IMR-90 (cell line): ENCODE measurements at regions not wholly inside any gene's neighbourhood (a gene's known extent, or its start where the extent isn't known, plus 50 kb on each side); places are given as distances from the start of the nearest gene placed in this dataset.

Experiments
- CTCF ChIP-seq: conservative IDR thresholded peaks from 2 replicates; pipeline ENCODE4 v1.5.1; 2012; ENCODE audit warnings: mild to moderate bottlenecking, low read depth, low read length, improper control_type of control experiment
- MAFK ChIP-seq: IDR thresholded peaks from 2 replicates; pipeline ENCODE4 v1.6.1; 2012; ENCODE audit warnings: low read depth, low read length, improper control_type of control experiment
- MXI1 ChIP-seq: IDR thresholded peaks from 2 replicates; pipeline ENCODE4 v1.6.1; 2012; ENCODE audit warnings: low read depth, mild to moderate bottlenecking, low read length, moderate library complexity, borderline replicate concordance
- POLR2A ChIP-seq: IDR thresholded peaks from 2 replicates; pipeline ENCODE4 v1.6.1; 2012; ENCODE audit warnings: mild to moderate bottlenecking, low read depth, low read length
- RCOR1 ChIP-seq: IDR thresholded peaks from 2 replicates; pipeline ENCODE4 v1.6.1; 2012; ENCODE audit warnings: mild to moderate bottlenecking, low read length, improper control_type of control experiment; ENCODE audit not compliant: insufficient replicate concordance
- SMC3 ChIP-seq: fragments of 150-350 bp; IDR thresholded peaks from 2 replicates; pipeline ENCODE4 v1.6.1; 2016; ENCODE audit warnings: low read depth, mild to moderate bottlenecking, antibody characterized with exemption, low read length, moderate library complexity
- USF2 ChIP-seq: fragments of 150-350 bp; IDR thresholded peaks from 2 replicates; pipeline ENCODE4 v1.6.1; 2017; ENCODE audit warnings: mild to moderate bottlenecking, antibody characterized with exemption, low read length, low read depth

GRCh38 chr11:92409355-92409754 lies 184.7 kb downstream of the FAT3 start:
- TF ChIP-seq POLR2A = no peak
- TF ChIP-seq CTCF = no peak
- TF ChIP-seq MXI1 = no peak
- no peak for TF ChIP-seq SMC3
- no peak for TF ChIP-seq MAFK
- TF ChIP-seq USF2 = no peak
- TF ChIP-seq RCOR1 = no peak
